WTC11 (cell line): ENCODE measurements at regions not wholly inside any gene's neighbourhood (a gene's known extent, or its start where the extent isn't known, plus 50 kb on each side); places are given as distances from the start of the nearest gene placed in this dataset.

Source experiments
- SMAD4 ChIP-seq: sonication (generic); formaldehyde crosslinking; IDR thresholded peaks from 2 replicates; pipeline ENCODE4 v1.8.0; 2022; ENCODE audit warnings: mild to moderate bottlenecking, missing genetic modification reagents
- ZNF232 ChIP-seq: sonication (generic); formaldehyde crosslinking; IDR thresholded peaks from 2 replicates; pipeline ENCODE4 v1.8.0; 2022; ENCODE audit warnings: mild to moderate bottlenecking, missing genetic modification reagents
- TF ChIP-seq, protein P1 (sequence below): fragments of 200-600 bp; IDR thresholded peaks from 2 replicates; pipeline ENCODE4 v1.8.0; 2022; ENCODE audit warnings: antibody characterized with exemption
- TF ChIP-seq, protein P2 (sequence below): sonication (generic); formaldehyde crosslinking; IDR thresholded peaks from 2 replicates; pipeline ENCODE4 v1.8.0; 2023; ENCODE audit warnings: mild to moderate bottlenecking, missing genetic modification reagents

DNA sequence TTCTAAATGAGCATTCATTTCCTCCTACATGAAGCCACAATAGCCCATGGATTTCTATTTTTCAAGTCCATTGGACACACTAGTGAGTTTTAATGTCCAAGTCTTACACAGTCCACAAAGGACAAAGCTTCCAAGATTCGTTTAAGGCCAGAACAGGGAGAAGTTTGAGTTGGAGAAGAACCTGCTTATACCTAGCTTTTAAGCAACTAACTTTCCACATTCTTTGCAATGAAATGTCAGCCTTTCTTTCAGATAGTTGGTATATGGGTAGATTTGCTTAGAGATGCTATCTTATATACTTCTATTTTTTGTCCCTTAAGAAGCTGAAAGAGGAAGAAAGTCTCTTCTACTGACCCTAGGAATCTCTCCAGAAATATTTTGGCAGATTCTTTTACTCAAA lies 66.1 kb upstream of the NPAS2 start:
- TF ChIP-seq, protein P1, sequence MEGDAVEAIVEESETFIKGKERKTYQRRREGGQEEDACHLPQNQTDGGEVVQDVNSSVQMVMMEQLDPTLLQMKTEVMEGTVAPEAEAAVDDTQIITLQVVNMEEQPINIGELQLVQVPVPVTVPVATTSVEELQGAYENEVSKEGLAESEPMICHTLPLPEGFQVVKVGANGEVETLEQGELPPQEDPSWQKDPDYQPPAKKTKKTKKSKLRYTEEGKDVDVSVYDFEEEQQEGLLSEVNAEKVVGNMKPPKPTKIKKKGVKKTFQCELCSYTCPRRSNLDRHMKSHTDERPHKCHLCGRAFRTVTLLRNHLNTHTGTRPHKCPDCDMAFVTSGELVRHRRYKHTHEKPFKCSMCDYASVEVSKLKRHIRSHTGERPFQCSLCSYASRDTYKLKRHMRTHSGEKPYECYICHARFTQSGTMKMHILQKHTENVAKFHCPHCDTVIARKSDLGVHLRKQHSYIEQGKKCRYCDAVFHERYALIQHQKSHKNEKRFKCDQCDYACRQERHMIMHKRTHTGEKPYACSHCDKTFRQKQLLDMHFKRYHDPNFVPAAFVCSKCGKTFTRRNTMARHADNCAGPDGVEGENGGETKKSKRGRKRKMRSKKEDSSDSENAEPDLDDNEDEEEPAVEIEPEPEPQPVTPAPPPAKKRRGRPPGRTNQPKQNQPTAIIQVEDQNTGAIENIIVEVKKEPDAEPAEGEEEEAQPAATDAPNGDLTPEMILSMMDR: no peak
- no peak for TF ChIP-seq SMAD4 (CRISPR knock-in tag)
- TF ChIP-seq ZNF232 (CRISPR knock-in tag): no peak
- TF ChIP-seq, protein P2, sequence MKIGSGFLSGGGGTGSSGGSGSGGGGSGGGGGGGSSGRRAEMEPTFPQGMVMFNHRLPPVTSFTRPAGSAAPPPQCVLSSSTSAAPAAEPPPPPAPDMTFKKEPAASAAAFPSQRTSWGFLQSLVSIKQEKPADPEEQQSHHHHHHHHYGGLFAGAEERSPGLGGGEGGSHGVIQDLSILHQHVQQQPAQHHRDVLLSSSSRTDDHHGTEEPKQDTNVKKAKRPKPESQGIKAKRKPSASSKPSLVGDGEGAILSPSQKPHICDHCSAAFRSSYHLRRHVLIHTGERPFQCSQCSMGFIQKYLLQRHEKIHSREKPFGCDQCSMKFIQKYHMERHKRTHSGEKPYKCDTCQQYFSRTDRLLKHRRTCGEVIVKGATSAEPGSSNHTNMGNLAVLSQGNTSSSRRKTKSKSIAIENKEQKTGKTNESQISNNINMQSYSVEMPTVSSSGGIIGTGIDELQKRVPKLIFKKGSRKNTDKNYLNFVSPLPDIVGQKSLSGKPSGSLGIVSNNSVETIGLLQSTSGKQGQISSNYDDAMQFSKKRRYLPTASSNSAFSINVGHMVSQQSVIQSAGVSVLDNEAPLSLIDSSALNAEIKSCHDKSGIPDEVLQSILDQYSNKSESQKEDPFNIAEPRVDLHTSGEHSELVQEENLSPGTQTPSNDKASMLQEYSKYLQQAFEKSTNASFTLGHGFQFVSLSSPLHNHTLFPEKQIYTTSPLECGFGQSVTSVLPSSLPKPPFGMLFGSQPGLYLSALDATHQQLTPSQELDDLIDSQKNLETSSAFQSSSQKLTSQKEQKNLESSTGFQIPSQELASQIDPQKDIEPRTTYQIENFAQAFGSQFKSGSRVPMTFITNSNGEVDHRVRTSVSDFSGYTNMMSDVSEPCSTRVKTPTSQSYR (CRISPR knock-in tag): no peak
